SH-SY5Y (cell line): ENCODE measurements at regions not wholly inside any gene's neighbourhood (a gene's known extent, or its start where the extent isn't known, plus 50 kb on each side); places are given as distances from the start of the nearest gene placed in this dataset.

Experiments
- GATA2 ChIP-seq: IDR thresholded peaks from 2 replicates; pipeline ENCODE4 v1.6.1; 2011; ENCODE audit warnings: mild to moderate bottlenecking, low read depth, low read length
- GATA3 ChIP-seq: IDR thresholded peaks from 2 replicates; pipeline ENCODE4 v1.6.1; 2011; ENCODE audit warnings: low read depth, mild to moderate bottlenecking, low read length, moderate library complexity

GRCh38 chr5:108642170-108642906 is 105.4 kb upstream of the FER start:
- TF ChIP-seq GATA2, result no peak; the same call in 1 of the 2 replicates
- TF ChIP-seq GATA3, result no peak
